GM10248 (cell line): ENCODE measurements at regions not wholly inside any gene's neighbourhood (a gene's known extent, or its start where the extent isn't known, plus 50 kb on each side); places are given as distances from the start of the nearest gene placed in this dataset.

Source experiments
- CTCF ChIA-PET: fragments of 300-600 bp; sonication (Branson Sonifier 250); formaldehyde crosslinking; extraction: SDS; loops from one replicate; lab custom pipeline; 2021; ENCODE audit warnings: antibody characterized with exemption; lab: Yijun Ruan, JAX
- POLR2A ChIA-PET: fragments of 350-650 bp; sonication (Branson Sonifier 250); formaldehyde crosslinking; extraction: SDS; loops from one replicate; lab custom pipeline; 2020; ENCODE audit warnings: antibody characterized with exemption; lab: Yijun Ruan, JAX
- DNase-seq: peaks from one replicate; pipeline ENCODE4 v3.0.0; 2012; ENCODE audit errors: extremely low spot score
- CTCF ChIP-seq: IDR thresholded peaks from 2 replicates; pipeline ENCODE4 v1.5.1; 2012; ENCODE audit warnings: mild to moderate bottlenecking, low read depth; ENCODE audit errors: extremely low read depth, missing control alignments, control extremely low read depth

DNA sequence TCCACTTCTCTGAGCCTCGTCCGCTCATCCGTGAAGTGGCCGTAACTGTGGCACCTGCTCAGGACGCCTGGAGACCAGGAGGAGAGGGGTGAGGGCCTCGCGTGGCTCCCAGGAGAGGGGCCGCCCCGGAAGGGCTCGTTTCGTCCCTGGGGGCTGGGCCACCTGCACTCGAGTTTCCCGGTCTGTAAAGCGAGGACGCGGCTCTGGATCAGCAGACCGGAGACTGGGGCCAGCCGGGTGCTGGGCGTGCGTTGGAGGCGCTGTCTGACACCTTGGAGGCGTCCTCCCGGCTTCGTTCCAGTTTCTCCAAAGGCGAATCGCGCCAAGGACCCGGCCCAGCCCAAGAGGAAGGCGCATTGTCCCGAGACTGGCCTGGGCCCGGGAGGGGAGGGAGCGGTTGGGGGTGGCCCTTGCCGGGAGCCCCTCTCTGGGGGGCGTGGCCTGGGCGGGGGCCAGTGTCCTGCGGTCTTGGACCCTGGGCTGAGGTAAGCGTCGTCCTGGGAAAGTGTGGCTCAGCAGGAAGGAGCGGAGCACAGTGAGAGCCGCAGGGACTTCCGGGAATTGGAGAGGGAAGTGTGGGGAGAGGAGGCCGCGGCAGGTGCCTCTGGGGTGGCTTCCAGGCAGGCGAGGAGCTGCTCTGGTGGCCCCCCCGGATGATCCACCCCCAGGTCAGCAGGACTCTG is 89.6 kb downstream of the FOXL3 start:
- no peak for DNase-seq
- ChIA-PET POLR2A (no interaction called here), CTCF (no interaction called here)
- TF ChIP-seq CTCF = no peak

- ChIA-PET CTCF (no interaction called here), POLR2A (no interaction called here)
- DNase-seq = no peak
- no peak for TF ChIP-seq CTCF
Observed at GRCh38 chr7:380139-380485, 90.1 kb downstream of the FOXL3 start.

GRCh38 chr7:380711-381210 is 90.8 kb downstream of the FOXL3 start:
- ChIA-PET CTCF (no interaction called here), POLR2A (no interaction called here)
- DNase-seq = no peak
- no peak for TF ChIP-seq CTCF

DNA sequence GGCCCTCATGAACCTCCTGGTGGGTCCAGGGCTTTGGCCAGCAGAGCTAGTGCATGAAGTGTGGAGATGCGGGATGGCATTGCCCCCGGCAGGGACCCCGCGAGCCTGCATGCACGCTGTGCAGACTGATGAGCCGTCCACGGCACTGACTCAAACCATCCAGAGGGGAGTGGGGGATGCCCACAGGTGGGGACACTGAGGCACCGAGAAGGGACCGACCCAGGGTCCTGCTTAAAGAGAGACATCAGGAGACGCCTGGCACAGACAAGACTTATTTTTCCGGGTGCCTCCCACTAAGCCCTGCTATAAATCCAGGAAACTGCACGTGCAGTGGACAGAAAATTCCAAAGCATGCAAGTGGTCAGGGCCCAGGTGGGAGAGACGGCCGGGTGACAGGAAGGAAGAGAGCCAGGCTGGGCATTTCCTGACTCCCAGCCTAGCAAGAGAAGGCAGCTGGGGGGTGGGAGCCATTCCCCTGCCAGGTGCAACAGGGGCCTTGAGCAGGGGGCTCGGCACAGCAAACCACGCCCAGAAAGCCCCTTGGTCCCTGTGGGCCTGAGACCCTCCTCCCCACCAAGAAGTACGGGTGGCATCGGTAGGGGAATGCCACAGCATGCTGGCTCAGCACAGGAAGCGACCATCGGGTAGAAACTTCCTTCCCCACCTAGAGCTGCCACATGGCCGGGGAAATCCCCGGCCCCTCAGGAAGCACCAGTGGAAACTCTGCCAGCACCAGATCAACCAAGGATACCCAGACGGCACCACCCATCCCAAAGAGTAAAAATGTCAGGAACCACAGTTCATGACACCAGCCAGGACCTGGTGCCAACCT is 91.5 kb downstream of the FOXL3 start:
- ChIA-PET POLR2A (no interaction called here), CTCF (no interaction called here)
- no peak for DNase-seq
- no peak for TF ChIP-seq CTCF

GRCh38 chr7:382043-382400 is 92.1 kb downstream of the FOXL3 start:
- no peak for DNase-seq
- POLR2A ChIA-PET = no interaction called here
- CTCF ChIA-PET = no interaction called here

GRCh38 chr7:386385-386784 is 96.4 kb downstream of the FOXL3 start:
- CTCF ChIA-PET = no interaction called here
- no peak for DNase-seq
- no peak for TF ChIP-seq CTCF
- POLR2A ChIA-PET = no interaction called here

More at GRCh38 chr7:382043-382400, 92.1 kb downstream of the FOXL3 start:
- no peak for TF ChIP-seq CTCF
